IMR-90 (cell line): ENCODE measurements at regions not wholly inside any gene's neighbourhood (a gene's known extent, or its start where the extent isn't known, plus 50 kb on each side); places are given as distances from the start of the nearest gene placed in this dataset.

ENCODE experiments used
- ATAC-seq: fragments of 200-7000 bp; cut with Tn5 transposase; 2 replicates; pipeline ENCODE4 v1.9.1; 2020; ENCODE audit warnings: low read depth, mild to moderate bottlenecking, moderate library complexity
- BruUV-seq: library from RNA; stranded (reverse); fragments of 400-500 nt; replicated peaks from 2 replicates; lab custom pipeline; 2021; lab: Mats Ljungman, UMichigan
- CTCF ChIA-PET: fragments of 300-600 bp; formaldehyde crosslinking; extraction: SDS; loops from one replicate; lab custom pipeline; 2021; ENCODE audit warnings: antibody characterized with exemption; lab: Yijun Ruan, JAX
- POLR2A ChIA-PET: fragments of 300-600 bp; sonication (Branson Sonifier 250); formaldehyde crosslinking; loops from one replicate; lab custom pipeline; 2022; ENCODE audit warnings: antibody characterized with exemption; ENCODE audit not compliant: unreplicated experiment; lab: Charles Lee
- DNase-seq: peaks from one replicate; pipeline ENCODE4 v3.0.0; 2013
- H2AFZ ChIP-seq: replicated peaks from 2 replicates; pipeline ENCODE3; 2013; ENCODE audit warnings: low read length, mild to moderate bottlenecking; ENCODE audit not compliant: poor library complexity
- H2AK5ac ChIP-seq: 2 replicates; pipeline ENCODE4 v1.6.1; 2013; ENCODE audit warnings: low read depth, low read length, inconsistent platforms
- H2AK9ac ChIP-seq: replicated peaks from 2 replicates; pipeline ENCODE3; 2013; ENCODE audit warnings: mild to moderate bottlenecking, low read depth, low read length, moderate library complexity; ENCODE audit not compliant: poor library complexity
- H2BK120ac ChIP-seq: 2 replicates; pipeline ENCODE4 v1.6.1; 2013; ENCODE audit warnings: low read depth, low read length, inconsistent platforms
- H2BK15ac ChIP-seq: 3 replicates; pipeline ENCODE4 v1.6.1; 2013; ENCODE audit warnings: low read depth, low read length, inconsistent platforms
- H2BK20ac ChIP-seq: 2 replicates; pipeline ENCODE4 v1.6.1; 2013; ENCODE audit warnings: low read depth, mild to moderate bottlenecking, inconsistent platforms, low read length, moderate library complexity
- H2BK5ac ChIP-seq: 2 replicates; pipeline ENCODE4 v1.6.1; 2013; ENCODE audit warnings: mild to moderate bottlenecking, low read depth, low read length, inconsistent platforms; ENCODE audit not compliant: poor library complexity, severe bottlenecking
- H3K14ac ChIP-seq: replicated peaks from 2 replicates; pipeline ENCODE4 v1.6.1; 2013; ENCODE audit warnings: low read depth, low read length, inconsistent platforms
- H3K18ac ChIP-seq: 2 replicates; pipeline ENCODE4 v1.6.1; 2013; ENCODE audit warnings: low read depth, low read length, control low read depth
- H3K23ac ChIP-seq: 2 replicates; pipeline ENCODE4 v1.6.1; 2013; ENCODE audit warnings: low read depth, low read length, inconsistent platforms
- H3K27ac ChIP-seq: 2 replicates; pipeline ENCODE4 v1.5.1; 2013; ENCODE audit warnings: mild to moderate bottlenecking, control low read depth, low read length; ENCODE audit not compliant: insufficient read depth
- H3K27me3 ChIP-seq: 2 replicates; pipeline ENCODE4 v1.6.1; 2013; ENCODE audit warnings: low read length; ENCODE audit not compliant: control insufficient read depth, insufficient read depth
- H3K36me3 ChIP-seq: 2 replicates; pipeline ENCODE4 v1.6.1; 2013; ENCODE audit warnings: low read length, mixed read lengths; ENCODE audit not compliant: control insufficient read depth, insufficient read depth
- H3K4ac ChIP-seq: 2 replicates; pipeline ENCODE4 v1.6.1; 2013; ENCODE audit warnings: low read depth, low read length, inconsistent platforms
- H3K4me1 ChIP-seq: 2 replicates; pipeline ENCODE4 v1.6.1; 2013; ENCODE audit warnings: low read length, mixed read lengths; ENCODE audit not compliant: control insufficient read depth, insufficient read depth
- H3K4me2 ChIP-seq: 2 replicates; pipeline ENCODE4 v1.6.1; 2013; ENCODE audit warnings: low read depth, mild to moderate bottlenecking, control low read depth, low read length, moderate library complexity
- H3K4me3 ChIP-seq: 2 replicates; pipeline ENCODE4 v1.5.1; 2013; ENCODE audit warnings: low read depth, mild to moderate bottlenecking, control low read depth, low read length, moderate library complexity; ENCODE audit not compliant: insufficient read depth
- H3K56ac ChIP-seq: 2 replicates; pipeline ENCODE4 v1.6.1; 2013; ENCODE audit warnings: low read length, inconsistent platforms; ENCODE audit not compliant: insufficient read depth; ENCODE audit errors: extremely low read depth
- H3K79me1 ChIP-seq, 2 experiments: 2 replicates each; pipeline ENCODE4 v1.6.1; 2013; ENCODE audit warnings: low read length in 2 of 2, inconsistent platforms in 1 of 2, low read depth in 1 of 2
- H3K9ac ChIP-seq: 2 replicates; pipeline ENCODE4 v1.6.1; 2013; ENCODE audit warnings: low read depth, low read length, control low read depth
- H3K9me1 ChIP-seq: 2 replicates; pipeline ENCODE4 v1.6.1; 2013; ENCODE audit warnings: low read length, inconsistent platforms; ENCODE audit not compliant: insufficient read depth
- H3K9me3 ChIP-seq: 2 replicates; pipeline ENCODE4 v1.6.1; 2013; ENCODE audit warnings: low read length; ENCODE audit not compliant: control insufficient read depth, insufficient read depth
- H4K20me1 ChIP-seq: 2 replicates; pipeline ENCODE4 v1.6.1; 2013; ENCODE audit warnings: low read length, inconsistent platforms; ENCODE audit not compliant: insufficient read depth
- H4K5ac ChIP-seq: 2 replicates; pipeline ENCODE4 v1.6.1; 2013; ENCODE audit warnings: mild to moderate bottlenecking, low read depth, low read length, control low read depth
- H4K8ac ChIP-seq, 2 experiments: 2 replicates each; pipeline ENCODE4 v1.6.1; 2013; ENCODE audit warnings: low read depth in 2 of 2, low read length in 2 of 2, control low read depth in 1 of 2, inconsistent platforms in 1 of 2
- H4K91ac ChIP-seq: 2 replicates; pipeline ENCODE4 v1.6.1; 2013; ENCODE audit warnings: low read depth, low read length, inconsistent platforms; ENCODE audit not compliant: insufficient read depth
- BHLHE40 ChIP-seq: fragments of 150-350 bp; IDR thresholded peaks from 2 replicates; pipeline ENCODE4 v1.6.1; 2016; ENCODE audit warnings: mild to moderate bottlenecking, low read depth, low read length
- CEBPB ChIP-seq: IDR thresholded peaks from 2 replicates; pipeline ENCODE4 v1.6.1; 2012; ENCODE audit warnings: low read depth, low read length, improper control_type of control experiment
- CHD1 ChIP-seq: IDR thresholded peaks from 2 replicates; pipeline ENCODE4 v1.6.1; 2012; ENCODE audit warnings: low read depth, low read length, improper control_type of control experiment
- FOS ChIP-seq: fragments of 150-350 bp; IDR thresholded peaks from 2 replicates; pipeline ENCODE4 v1.6.1; 2016; ENCODE audit warnings: low read depth, low read length
- MAFK ChIP-seq: IDR thresholded peaks from 2 replicates; pipeline ENCODE4 v1.6.1; 2012; ENCODE audit warnings: low read depth, low read length, improper control_type of control experiment
- MAZ ChIP-seq: IDR thresholded peaks from 2 replicates; pipeline ENCODE4 v1.6.1; 2012; ENCODE audit warnings: low read depth, mild to moderate bottlenecking, low read length, improper control_type of control experiment, moderate library complexity, borderline replicate concordance
- MXI1 ChIP-seq: IDR thresholded peaks from 2 replicates; pipeline ENCODE4 v1.6.1; 2012; ENCODE audit warnings: low read depth, mild to moderate bottlenecking, low read length, moderate library complexity, borderline replicate concordance
- NFE2L2 ChIP-seq: fragments of 150-350 bp; IDR thresholded peaks from 2 replicates; pipeline ENCODE4 v1.6.1; 2016; ENCODE audit warnings: low read depth, mild to moderate bottlenecking, low read length
- POLR2A ChIP-seq: IDR thresholded peaks from 2 replicates; pipeline ENCODE4 v1.6.1; 2012; ENCODE audit warnings: mild to moderate bottlenecking, low read depth, low read length
- RAD21 ChIP-seq: IDR thresholded peaks from 2 replicates; pipeline ENCODE4 v1.6.1; 2012; ENCODE audit warnings: low read length, improper control_type of control experiment
- RCOR1 ChIP-seq: IDR thresholded peaks from 2 replicates; pipeline ENCODE4 v1.6.1; 2012; ENCODE audit warnings: mild to moderate bottlenecking, low read length, improper control_type of control experiment; ENCODE audit not compliant: insufficient replicate concordance
- RFX5 ChIP-seq: IDR thresholded peaks from 2 replicates; pipeline ENCODE4 v1.8.0; 2012; ENCODE audit warnings: low read depth, mild to moderate bottlenecking, low read length, moderate library complexity
- SMC3 ChIP-seq: fragments of 150-350 bp; IDR thresholded peaks from 2 replicates; pipeline ENCODE4 v1.6.1; 2016; ENCODE audit warnings: low read depth, mild to moderate bottlenecking, antibody characterized with exemption, low read length, moderate library complexity
- WGBS, 2 experiments: methylation state at CpG; one replicate each; pipeline versions ENCODE4 v1.1.5 to v1.1.7; 2013; ENCODE audit warnings: missing lambda C conversion rate in 2 of 2; ENCODE audit not compliant: insufficient read length in 1 of 2; ENCODE audit errors: extremely low coverage in 2 of 2; 5-methylcytosine and 5-hydroxymethylcytosine counted together
- dilution Hi-C: fragments of 300-500 bp; cut with HindIII; formaldehyde crosslinking; loops from one replicate; pipeline ENCODE4 v1.14.3; 2018; ENCODE audit warnings: low sequenced_read_pairs; ENCODE audit not compliant: unreplicated experiment
- in situ Hi-C: fragments of 300-500 bp; cut with MboI; formaldehyde crosslinking; loops from 3 replicates; pipeline ENCODE4 v1.14.3; 2019; ENCODE audit warnings: low sequenced_read_pairs, inconsistent platforms, mixed read lengths
- intact Hi-C: fragments of 100-400 bp; cut with micrococcal nuclease; formaldehyde crosslinking; loops from 2 replicates; pipeline ENCODE4 v1.10.0; 2022
- TF ChIP-seq, protein P1 (sequence below): fragments of 150-350 bp; IDR thresholded peaks from 2 replicates; pipeline ENCODE4 v1.6.1; 2016; ENCODE audit warnings: low read depth, mild to moderate bottlenecking, low read length, moderate library complexity, borderline replicate concordance
- TF ChIP-seq, protein P2 (sequence below): conservative IDR thresholded peaks from 2 replicates; pipeline ENCODE4 v1.5.1; 2012; ENCODE audit warnings: mild to moderate bottlenecking, low read depth, low read length, improper control_type of control experiment

DNA sequence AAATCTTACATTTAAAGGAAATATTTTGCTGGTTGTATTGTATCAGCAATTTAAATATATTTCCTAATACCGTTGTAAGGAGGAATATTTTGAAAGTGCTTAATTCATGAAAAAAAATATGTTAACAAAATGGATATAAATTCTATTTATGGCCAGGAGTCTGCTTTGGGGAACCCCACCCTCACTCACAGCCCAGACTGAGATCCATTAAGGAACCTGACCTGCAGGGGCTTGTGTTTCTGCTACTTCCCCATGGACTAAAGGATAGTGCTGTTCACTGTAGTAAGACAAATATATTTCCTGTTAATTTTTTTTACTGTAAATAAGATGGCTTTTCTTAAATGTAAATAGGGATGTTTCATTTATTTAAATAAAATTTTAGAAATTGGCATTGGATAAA lies 221.9 kb upstream of the COL3A1 start:
- no peak overlapping the region for H2BK15ac ChIP-seq
- intact Hi-C loops (no loop called here), dilution Hi-C loops (no loop called here), in situ Hi-C loops (no loop called here)
- no peak for TF ChIP-seq MXI1
- TF ChIP-seq, protein P1, sequence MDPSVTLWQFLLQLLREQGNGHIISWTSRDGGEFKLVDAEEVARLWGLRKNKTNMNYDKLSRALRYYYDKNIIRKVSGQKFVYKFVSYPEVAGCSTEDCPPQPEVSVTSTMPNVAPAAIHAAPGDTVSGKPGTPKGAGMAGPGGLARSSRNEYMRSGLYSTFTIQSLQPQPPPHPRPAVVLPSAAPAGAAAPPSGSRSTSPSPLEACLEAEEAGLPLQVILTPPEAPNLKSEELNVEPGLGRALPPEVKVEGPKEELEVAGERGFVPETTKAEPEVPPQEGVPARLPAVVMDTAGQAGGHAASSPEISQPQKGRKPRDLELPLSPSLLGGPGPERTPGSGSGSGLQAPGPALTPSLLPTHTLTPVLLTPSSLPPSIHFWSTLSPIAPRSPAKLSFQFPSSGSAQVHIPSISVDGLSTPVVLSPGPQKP = no peak
- TF ChIP-seq POLR2A = no peak
- no peak for TF ChIP-seq FOS
- no peak for TF ChIP-seq MAFK
- TF ChIP-seq SMC3 = no peak
- no peak for TF ChIP-seq RFX5
- TF ChIP-seq RCOR1 = no peak
- no peak for TF ChIP-seq MAZ
- TF ChIP-seq, protein P2, sequence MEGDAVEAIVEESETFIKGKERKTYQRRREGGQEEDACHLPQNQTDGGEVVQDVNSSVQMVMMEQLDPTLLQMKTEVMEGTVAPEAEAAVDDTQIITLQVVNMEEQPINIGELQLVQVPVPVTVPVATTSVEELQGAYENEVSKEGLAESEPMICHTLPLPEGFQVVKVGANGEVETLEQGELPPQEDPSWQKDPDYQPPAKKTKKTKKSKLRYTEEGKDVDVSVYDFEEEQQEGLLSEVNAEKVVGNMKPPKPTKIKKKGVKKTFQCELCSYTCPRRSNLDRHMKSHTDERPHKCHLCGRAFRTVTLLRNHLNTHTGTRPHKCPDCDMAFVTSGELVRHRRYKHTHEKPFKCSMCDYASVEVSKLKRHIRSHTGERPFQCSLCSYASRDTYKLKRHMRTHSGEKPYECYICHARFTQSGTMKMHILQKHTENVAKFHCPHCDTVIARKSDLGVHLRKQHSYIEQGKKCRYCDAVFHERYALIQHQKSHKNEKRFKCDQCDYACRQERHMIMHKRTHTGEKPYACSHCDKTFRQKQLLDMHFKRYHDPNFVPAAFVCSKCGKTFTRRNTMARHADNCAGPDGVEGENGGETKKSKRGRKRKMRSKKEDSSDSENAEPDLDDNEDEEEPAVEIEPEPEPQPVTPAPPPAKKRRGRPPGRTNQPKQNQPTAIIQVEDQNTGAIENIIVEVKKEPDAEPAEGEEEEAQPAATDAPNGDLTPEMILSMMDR = no peak
- no peak for TF ChIP-seq RAD21
- TF ChIP-seq NFE2L2 = no peak
- no peak for TF ChIP-seq CEBPB
- TF ChIP-seq CHD1 = no peak
- no peak for TF ChIP-seq BHLHE40
- no peak overlapping the region for H2AK9ac ChIP-seq
- WGBS, 2 experiments = no CpG with 5 or more reads among the region's 1 CpG
- H3K14ac ChIP-seq = no peak overlapping the region
- DNase-seq = no peak
- ChIA-PET POLR2A (no interaction called here), CTCF (no interaction called here)
- no peak overlapping the region for H4K8ac ChIP-seq
- no peak overlapping the region for H2AFZ ChIP-seq
- no peak overlapping the region for H2BK120ac ChIP-seq
- no peaks in the 10 kb centered on the region for H4K20me1 ChIP-seq
- no peaks in the 10 kb centered on the region for H3K4me1 ChIP-seq
- H3K27me3 ChIP-seq = no peaks in the 10 kb centered on the region
- H3K18ac ChIP-seq = no peak overlapping the region
- no TSS peak for BruUV-seq
- no peak overlapping the region for H3K56ac ChIP-seq
- no peak overlapping the region for H4K91ac ChIP-seq
- H3K9me3 ChIP-seq = peaks cover 4% of the 10 kb centered on the region
- H2BK5ac ChIP-seq = no peak overlapping the region
- no peak overlapping the region for H4K5ac ChIP-seq
- H3K4me3 ChIP-seq = no peak overlapping the region
- H2AK5ac ChIP-seq = no peak overlapping the region
- no peak overlapping the region for H2BK20ac ChIP-seq
- H3K4ac ChIP-seq = no peak overlapping the region
- H3K4me2 ChIP-seq = no peak overlapping the region
- H3K9ac ChIP-seq = no peak overlapping the region
- no peak for ATAC-seq
- no peak overlapping the region for H3K23ac ChIP-seq
- no peak overlapping the region for H3K27ac ChIP-seq
- H3K9me1 ChIP-seq = no peaks in the 10 kb centered on the region
- no peaks in the 10 kb centered on the region for H3K36me3 ChIP-seq
- no peaks in the 10 kb centered on the region for H3K79me1 ChIP-seq
